Stimulated activated CD8-positive, alpha-beta memory T cell treated with anti-CD3 and anti-CD28 coated beads, Interleukin-4, amount 100 ng/mL, for 48 hours (primary cell): ENCODE measurements at regions not wholly inside any gene's neighbourhood (a gene's known extent, or its start where the extent isn't known, plus 50 kb on each side); places are given as distances from the start of the nearest gene placed in this dataset.

Source experiments
- DNase-seq: peaks from one replicate; pipeline ENCODE4 v3.0.0-alpha.2; 2020

DNA sequence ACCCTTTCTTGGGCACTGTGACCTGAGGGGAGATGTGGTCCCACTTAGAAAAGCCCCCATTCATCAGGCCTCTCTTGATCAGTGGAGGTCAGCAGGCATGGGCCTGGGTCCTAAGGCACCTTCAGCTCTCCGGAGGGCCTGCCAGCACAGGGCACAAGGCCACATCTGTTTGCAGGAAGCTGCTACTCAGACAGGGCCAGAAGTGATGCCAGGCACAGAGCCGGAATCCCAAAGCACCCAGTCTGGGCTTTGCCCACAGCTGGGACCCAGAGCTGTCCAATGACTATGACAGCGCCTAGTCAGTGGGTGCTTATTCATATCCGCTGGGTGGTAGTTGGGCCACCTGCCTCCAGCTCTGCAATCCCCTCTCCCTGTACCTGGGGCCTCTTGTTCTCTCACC is 63.2 kb upstream of the ELN start:
- DNase-seq, result no peak

DNA sequence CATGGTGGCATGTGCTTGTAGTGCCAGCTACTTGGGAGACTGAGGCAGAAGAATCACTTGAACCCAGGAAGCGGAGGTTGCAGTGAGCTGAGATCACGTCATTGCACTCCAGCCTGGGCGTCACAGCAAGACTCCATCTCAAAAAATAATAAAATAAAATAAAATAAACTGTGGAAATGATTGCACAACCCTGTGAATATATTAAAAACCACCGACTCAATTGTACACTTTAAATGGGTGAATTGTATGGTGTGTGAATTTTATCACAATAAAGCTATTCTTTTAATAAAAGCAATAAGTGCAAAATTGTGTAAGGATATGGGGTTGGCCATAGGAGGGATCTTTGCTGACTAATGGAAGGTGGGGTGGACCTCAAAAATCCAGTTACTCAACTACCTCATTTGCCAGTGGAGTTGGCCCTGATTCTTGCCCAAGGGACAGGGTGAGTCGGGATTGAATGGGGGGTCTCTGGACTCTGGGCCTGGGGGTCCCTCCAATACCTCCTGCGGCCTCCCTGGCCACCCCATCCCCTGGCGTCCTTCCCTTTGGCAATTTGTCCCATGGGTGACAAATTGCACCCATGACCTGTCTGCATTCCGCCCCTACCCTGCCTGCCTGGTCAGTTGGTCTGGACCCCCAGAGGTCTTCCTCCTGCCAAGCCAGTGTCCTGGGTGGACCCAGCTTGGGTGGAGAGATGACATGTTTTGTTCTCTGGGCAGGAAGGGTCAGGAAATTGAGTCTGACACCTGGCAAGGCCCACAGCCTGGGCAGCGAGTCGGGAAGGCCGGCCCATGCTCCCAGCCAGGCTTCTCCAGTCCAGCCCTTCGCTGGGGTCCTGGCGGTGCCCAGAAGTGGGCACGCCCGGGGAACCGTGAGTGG is 61.7 kb upstream of the ELN start:
- DNase-seq, result no peak

DNA sequence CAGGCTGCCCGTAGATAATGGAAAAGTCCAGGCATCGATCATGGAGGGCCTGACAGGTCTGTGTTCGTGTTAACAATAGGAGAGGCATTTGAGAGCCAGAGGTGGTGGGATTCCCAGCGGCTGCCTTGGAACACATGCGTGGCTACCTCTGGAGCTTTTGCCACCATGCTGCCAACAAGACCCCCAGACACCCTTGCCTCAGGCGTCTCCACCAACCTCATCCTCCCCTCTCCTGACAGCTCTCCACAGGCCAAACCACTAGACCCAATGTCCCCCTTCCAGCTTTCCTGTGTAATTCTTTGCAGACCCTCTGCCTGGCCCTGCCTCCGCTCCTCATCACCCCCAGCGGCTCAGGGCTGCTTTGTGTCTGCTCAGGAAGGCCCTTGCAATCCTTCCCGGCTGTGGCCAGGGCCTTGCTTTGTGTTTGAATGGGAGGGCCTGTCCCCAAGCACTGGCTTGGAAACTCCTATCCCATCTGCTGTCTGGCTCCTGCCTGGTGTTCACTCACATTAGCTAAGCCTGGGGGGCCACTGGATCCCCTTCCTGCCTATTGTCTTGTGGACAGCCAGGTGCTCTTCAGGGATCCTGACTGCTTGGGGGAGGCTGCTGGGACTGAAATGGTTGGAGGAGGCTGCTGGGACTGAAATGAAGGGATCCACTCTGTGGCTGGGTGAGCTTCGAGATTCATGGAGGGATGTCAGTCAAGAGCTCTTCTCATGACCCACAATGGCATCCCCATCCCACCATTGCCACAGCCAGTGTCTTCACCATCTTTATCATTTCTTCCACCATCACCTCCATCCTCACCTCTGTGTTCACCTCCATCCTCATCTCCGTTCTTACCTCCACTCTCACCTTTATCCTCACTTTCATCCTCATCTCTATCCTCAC is 60.8 kb upstream of the ELN start:
- peak; percentile 10 for DNase-seq

DNA sequence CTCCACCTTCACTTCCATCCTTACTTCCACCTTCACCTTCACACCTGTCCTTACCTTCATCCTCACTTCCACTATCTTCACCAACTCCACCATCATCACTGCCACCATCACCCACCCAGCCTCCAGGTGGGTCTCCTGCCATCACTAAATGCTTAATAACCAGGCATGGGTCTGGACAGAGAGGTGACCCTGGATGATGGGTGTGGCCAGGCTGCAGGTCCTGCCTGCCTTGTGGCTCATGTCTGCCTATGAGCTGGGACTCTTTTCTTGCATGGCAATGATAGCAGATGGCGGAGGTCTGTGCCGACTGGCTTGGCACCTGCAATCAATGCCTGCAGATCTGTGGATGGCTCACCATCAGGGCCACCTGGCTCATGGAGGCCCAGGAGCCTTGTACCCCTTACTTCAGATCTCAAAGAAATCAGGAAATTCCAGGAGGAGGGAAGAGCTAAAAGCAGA is 60.1 kb upstream of the ELN start:
- DNase-seq, result peak; percentile 11

DNA sequence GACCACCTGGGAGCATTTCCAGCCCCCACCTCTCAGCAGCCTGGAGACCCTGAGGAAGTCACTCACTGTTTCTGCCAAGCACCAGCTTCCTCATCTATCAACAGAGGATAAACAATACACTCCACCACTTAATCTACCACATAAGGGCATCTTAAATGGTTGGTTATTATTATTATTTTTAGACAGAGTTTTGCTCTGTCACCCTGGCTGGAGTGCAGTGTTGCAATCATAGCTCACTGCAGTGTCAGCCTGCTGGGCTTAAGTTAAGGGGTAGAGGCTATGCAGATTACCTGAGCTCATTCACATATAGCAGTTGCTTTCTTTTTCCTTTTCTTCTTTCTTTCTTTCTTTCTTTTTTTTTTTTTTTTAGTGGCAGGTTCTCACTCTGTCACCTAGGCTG is 59.5 kb upstream of the ELN start:
- DNase-seq, result no peak

DNA sequence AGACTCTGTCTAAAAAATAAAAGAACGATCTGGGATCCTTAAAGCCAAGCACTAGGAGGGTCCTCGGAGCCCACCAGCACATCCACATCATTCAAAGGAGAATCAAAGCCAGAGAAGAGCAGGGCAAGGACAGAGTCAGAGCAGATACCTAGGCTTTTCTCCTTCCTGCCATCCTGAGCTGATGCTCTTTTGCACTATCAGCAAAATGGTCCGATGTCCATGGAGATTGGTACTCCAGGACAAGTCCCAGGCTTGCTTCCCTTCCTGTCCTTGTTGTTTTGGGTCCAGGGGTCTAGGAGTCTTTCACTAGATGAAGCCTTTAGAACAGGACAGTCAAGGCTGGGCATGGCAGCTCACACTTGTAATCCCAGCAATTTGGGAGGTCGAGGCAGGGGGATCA is 58.0 kb upstream of the ELN start:
- DNase-seq, result peak; percentile 0

DNA sequence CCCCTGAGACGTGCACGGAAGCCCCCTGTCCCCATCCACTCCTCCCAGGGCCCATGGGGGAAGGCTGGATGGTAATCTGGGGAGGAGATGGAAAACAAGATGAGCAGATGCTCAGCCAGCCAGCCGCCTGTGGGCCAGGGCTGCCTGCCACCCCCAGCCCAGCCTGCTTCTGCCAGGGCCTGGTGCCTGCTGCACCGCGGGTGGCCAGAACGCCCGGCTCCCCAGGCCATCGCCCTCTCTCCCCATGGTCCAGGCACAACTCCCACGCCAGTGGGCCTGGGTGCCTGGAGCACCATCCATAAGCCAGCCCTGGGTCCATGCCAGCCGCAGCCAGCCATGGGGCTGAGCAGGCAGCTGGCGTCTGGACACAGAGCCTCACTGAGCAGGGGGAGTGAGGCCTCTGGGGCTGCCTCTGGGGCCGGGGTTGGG is 57.2 kb upstream of the ELN start:
- DNase-seq, result no peak

DNA sequence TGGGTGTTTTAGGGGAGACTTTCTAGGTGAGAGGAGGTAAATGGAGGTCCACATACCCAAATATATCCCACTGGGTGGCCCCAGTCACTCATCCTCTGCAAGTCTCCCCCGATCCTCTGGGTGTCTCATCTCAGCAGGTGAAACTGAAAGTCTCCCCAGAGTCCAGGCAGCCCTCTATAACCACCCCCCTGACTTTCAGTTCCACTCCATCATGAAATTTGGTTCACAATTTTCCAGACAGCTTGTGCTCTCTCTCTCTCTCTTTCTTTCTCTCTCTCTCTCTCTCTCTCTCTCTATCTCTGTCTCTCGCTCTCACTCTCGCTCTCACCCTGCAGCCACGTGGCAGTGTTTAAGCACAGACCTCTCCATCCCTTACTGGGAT is 56.7 kb upstream of the ELN start:
- DNase-seq, result no peak

DNA sequence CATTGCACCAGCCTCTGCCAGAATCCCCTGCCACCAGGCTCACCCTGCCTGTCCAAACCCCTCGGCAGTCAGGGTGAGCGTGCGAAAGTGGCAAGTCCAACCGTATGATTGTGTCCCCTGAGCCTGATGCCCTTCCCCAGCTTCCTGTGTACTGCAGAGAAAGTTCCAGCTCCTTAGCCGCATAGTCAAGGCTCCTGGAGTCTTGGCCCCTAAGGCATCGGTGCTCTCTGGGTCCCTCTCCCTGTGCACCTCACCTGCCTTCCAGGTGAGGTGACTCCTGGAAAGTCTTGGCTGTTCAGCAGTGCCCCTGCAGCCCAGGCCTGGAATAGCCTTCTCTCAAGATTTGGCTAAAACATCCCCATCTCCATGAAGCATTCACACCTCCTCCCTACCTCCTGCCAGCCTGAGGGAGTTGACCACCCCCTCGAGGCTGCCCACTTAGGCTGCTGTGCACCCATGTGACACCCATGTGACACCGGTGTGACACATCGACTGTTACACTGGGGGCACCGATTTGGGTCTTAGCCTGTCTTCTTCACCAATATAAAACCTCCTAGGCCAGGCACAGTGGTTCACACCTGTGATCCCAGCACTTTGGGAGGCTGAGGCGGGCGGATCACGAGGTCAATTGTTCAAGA is 56.1 kb upstream of the ELN start:
- no peak for DNase-seq

DNA sequence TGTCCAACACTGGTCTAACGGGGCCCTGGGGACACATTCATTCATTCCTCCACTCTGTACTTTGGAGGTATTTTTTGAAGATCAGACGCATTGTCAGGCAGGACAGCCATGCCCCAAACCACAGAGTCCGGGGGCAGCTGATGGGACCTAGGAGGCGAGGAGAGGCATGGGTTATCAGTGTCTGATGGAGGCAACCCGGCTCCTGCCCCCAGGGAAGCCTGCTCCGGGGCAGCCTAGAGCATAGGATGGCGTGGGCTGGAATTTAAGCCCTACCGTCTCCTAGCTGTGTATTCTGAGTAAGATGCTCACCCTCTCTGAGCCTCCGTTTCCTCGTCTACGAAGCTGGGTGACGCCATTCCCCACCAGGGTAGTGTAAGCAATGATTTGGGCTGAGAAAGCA is 55.4 kb upstream of the ELN start:
- no peak for DNase-seq

DNA sequence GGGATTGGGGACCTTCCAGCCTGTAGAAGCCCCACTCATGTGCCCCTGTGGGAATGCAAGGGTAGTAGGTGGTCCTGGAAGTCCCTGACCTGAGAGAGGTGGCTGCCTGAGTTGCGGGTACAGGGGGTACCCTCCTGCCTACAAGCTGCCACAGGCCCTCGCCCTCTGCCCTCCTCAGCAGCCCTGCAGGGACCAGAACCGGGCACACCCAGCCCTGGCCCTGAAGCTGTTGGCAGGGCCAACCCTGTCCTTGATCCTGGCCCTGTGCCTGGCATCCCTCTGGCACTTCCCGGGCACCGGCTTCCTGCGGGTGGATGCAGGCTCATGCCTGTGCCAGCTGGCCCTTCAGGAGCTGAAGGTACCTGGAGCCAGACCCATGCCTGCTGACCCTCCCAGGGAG is 54.9 kb upstream of the ELN start:
- no peak for DNase-seq

DNA sequence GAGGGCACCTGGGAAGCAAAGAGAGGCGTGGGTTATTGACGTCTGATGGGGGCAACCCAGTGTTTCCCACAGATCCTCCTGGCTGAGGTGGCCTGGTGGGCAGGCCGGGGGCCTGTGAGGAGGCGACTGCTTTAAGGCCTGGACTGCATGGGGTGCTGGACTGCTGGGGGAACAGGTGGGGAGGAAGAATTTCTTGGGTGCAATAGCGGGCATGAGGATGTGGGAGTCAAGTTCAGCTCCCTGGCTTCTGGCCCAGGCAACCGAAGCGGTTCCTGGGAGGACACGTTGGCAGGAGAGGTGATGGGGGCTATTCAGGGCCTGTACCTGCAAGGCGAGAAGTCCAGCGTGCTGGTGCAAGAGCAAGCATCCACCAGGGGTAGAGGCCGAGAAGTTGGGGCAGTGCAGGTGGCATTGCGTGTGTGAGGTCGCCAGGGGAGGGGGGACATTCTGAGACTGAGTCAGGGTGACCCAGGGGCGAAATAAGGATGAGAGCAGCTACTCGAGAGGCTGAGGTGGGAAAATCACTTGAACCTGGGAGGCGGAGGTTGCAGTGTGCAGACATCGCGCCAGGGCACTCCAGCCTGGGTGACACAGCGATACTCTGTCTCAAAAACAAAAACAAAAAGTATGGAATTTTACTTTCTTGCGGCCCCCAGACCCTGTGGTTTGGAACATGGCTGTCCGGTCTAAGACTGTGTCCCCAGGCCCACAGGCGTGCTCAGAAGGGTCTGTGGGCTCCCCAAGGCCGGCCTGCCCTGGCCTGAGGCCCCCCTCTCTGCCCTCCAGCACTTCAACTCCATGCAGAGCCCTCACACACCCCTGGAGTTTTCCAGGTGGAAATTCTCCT is 53.6 kb upstream of the ELN start:
- no peak for DNase-seq

DNA sequence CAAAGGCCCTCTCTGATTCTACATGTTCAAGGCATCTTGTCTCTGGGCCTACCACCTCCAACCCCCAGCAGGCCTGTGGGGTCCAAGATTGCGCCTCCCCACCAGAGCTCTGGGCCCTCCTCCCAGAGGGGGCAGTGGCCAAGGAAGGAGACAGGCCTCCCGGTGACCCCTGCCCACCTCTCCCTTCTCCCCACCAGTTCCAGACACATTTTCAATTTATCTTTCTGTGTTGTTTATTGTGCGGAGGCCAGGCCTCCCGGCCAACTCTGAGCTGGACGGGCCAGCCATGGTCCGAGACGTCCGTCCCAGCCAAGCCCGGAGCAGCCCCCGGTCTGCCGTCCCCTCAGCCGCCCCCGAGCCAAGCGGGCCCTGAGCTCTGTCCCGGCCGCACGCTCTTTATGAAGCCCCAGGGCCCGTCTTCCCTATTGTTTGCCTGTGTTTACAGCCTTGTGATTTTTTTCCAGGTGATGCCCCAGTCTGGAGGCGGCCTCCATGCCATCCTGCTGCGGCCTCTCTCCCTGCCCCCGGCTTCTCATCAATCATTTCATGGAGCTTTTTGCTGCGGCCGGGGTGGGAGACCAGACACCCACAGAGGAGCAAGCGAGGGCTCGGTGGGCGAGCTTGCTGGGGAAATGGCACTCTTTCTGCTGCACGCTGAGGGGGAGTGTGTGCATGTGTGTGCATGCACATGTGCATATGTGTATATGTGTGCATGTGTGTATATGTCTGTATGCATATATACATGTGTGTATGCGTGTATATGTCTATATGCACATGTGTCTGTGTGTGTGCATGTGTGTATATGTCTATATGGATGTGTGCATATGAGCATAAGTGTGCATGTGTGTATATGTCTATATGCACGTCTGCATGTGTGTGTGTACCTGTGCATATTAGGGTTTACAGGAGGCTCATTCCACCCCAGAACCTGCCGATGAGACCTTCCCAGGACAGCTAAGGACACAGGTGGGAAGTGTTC is 52.7 kb upstream of the ELN start:
- DNase-seq, result no peak

DNA sequence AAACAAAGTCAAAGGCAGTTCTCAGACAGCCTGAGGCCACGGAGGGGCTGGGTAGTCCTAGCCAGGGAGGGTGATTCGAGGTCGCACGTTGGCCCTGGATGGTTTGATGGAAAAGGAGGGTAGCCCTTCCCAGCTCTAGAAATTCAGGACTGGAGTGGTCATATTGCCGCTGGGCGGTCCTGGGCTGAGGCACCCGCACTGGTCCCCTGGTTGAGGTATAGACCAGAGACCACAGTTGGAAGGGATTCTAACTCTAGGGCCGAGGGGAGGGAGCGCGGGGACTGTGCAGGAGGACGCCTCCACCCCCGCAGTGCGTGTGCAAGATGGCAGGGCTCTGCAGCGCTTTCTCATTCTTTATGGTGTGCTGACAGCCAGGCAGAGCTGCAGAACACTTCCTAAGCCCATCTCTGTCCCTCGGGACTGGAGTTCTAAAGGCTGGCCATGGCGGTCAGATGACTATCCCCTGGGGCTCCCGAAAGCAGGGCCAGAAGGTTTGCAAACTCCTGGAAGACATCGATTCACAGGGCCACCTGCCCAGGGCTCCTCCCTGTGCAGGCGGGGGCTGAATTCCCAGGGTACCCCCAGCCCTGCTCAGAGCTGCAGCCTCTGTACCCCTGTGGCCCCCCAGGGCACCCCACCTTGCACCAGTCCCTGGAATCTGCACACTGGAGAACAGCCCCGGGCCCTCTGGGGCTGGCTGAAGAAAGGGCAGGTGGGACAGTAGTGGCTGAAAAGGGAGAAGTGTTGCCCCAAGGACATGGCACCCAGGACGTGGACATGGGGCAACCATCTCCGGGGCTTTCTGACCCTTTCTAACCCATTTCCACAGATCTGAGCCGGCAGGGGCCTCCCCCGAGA is 51.0 kb upstream of the ELN start:
- no peak for DNase-seq

DNA sequence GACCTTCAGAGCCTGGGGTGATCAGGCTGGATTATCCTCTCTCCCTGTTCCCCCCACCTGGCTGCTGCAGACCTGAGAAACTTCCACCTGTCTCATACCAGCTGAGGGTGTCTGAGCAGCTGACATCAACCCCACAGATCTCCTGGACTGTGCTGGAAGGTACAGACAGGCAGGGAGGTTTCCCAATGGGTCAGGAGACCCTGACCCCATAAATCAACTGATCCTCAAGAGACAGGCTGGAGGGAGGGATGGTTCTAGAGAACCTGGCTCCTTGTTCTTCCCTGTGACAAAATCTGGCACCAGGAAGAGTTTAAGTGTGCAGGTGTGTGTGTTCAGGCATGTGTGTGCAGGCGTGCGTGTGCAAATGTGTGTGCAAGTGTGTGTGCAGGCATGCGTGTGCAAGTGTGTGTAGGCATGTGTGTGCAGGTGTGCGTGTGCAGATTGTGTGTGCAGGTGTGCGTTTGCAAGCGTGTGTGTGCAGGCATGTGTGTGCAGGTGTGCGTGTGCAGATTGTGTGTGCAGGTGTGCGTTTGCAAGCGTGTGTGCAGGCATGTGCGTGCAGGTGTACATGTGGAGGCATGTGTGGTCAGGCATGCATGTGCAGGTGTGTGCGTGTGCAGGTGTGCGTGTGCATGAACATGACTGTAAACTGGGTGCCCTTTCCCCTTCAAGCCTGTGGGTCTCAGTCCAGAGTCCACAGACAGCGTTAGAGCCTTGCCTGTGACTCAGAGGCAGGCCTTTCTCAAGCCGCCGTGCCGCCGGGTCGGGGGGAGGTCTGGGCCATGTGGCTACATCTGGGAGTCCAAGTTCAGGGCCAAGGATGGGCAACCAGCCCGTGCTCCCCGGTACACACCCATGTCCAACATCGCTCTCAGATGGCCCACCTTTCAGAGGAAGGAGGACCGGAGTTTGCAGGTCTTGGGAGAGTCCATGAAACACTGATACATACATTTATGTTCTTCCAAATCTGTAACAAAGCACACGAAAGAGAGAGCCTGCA is 50.1 kb upstream of the ELN start:
- no peak for DNase-seq
